Fibroblast of lung (primary cell): ENCODE measurements at regions not wholly inside any gene's neighbourhood (a gene's known extent, or its start where the extent isn't known, plus 50 kb on each side); places are given as distances from the start of the nearest gene placed in this dataset.

Experiments
- CTCF ChIP-seq, 2 donors: IDR thresholded peaks in 1 of 2; conservative IDR thresholded peaks in 1 of 2; 1 replicate in 1 of 2; 2 replicates in 1 of 2; pipeline ENCODE4 v1.5.1; 2011 to 2012; ENCODE audit warnings: low read length in 2 of 2, control low read depth in 1 of 2, inconsistent platforms in 1 of 2, low read depth in 1 of 2, mild to moderate bottlenecking in 1 of 2
- EZH2 ChIP-seq: IDR thresholded peaks from 2 replicates; pipeline ENCODE4 v1.5.1; 2012; ENCODE audit warnings: low read length, control low read depth, mild to moderate bottlenecking; ENCODE audit errors: missing control alignments

DNA sequence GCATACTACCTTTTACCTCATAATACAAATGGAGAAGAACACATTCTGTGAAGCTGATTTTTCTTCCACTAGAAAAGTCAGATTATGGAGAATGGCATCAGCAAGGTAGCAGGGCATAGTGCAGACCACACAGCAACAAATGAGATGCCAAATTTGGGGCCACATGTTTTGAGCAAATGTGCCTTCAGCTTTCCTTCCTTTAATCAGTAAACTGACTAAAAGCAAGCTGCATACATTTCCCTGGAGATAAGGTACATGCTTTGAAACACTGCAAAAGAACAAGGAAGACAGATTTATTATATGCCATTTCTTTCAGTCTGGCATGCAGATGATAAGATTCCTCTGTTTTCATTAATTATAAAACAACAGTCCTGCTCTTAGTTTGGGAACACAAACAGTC is 67.1 kb upstream of the GUCY1A1 start:
- no peak for TF ChIP-seq CTCF (conservative IDR thresholded peaks at IDR 0.05 in 1 of 2, IDR thresholded peaks at IDR 0.05 in 1 of 2; ENCODE audit: low read depth in 1 of 2, low read length in 2 of 2)
- no peak for TF ChIP-seq EZH2
